Neuronal stem cell (in vitro differentiated cells): ENCODE measurements at regions not wholly inside any gene's neighbourhood (a gene's known extent, or its start where the extent isn't known, plus 50 kb on each side); places are given as distances from the start of the nearest gene placed in this dataset.

ENCODE experiments used
- DNase-seq: peaks from one replicate; pipeline ENCODE4 v3.0.0-alpha.2; 2013; ENCODE audit warnings: low spot score
- H2AFZ ChIP-seq: one replicate; pipeline ENCODE4 v1.6.1; 2013; ENCODE audit warnings: mild to moderate bottlenecking, low read length, inconsistent platforms
- H2AK5ac ChIP-seq: 2 replicates; pipeline ENCODE4 v1.6.1; 2013; ENCODE audit warnings: low read depth, mild to moderate bottlenecking, inconsistent platforms, low read length, moderate library complexity, mixed read lengths
- H2BK120ac ChIP-seq: 2 replicates; pipeline ENCODE4 v1.6.1; 2013; ENCODE audit warnings: low read depth, mild to moderate bottlenecking, inconsistent platforms, low read length, moderate library complexity, mixed read lengths
- H2BK12ac ChIP-seq: one replicate; pipeline ENCODE4 v1.6.1; 2013; ENCODE audit warnings: low read length, inconsistent platforms
- H2BK15ac ChIP-seq: 2 replicates; pipeline ENCODE4 v1.6.1; 2013; ENCODE audit warnings: mild to moderate bottlenecking, low read length, inconsistent platforms, mixed read lengths
- H2BK5ac ChIP-seq: one replicate; pipeline ENCODE4 v1.6.1; 2013; ENCODE audit warnings: inconsistent platforms, mild to moderate bottlenecking, low read length, moderate library complexity
- H3K14ac ChIP-seq: one replicate; pipeline ENCODE4 v1.6.1; 2013; ENCODE audit warnings: low read length, inconsistent platforms
- H3K18ac ChIP-seq: 2 replicates; pipeline ENCODE4 v1.6.1; 2013; ENCODE audit warnings: low read length, inconsistent platforms
- H3K23ac ChIP-seq: 2 replicates; pipeline ENCODE4 v1.6.1; 2013; ENCODE audit warnings: low read depth, mild to moderate bottlenecking, mixed read lengths, low read length, inconsistent platforms; ENCODE audit not compliant: poor library complexity
- H3K27ac ChIP-seq: replicated peaks from 3 replicates; pipeline ENCODE4 v1.5.1; 2013; ENCODE audit warnings: low read length, inconsistent platforms
- H3K27me3 ChIP-seq, 3 experiments: 2 replicates each; pipeline ENCODE4 v1.6.1; 2013; ENCODE audit warnings: low read length in 3 of 3, mild to moderate bottlenecking in 2 of 3, inconsistent platforms in 1 of 3, low read depth in 1 of 3, mixed read lengths in 1 of 3, moderate library complexity in 1 of 3; ENCODE audit not compliant: control insufficient read depth in 3 of 3, insufficient read depth in 3 of 3
- H3K36me3 ChIP-seq, 2 donors: replicated peaks in 1 of 2; 2 replicates each; pipeline ENCODE4 v1.6.1; 2013; ENCODE audit warnings: low read length in 2 of 2; ENCODE audit not compliant: control insufficient read depth in 2 of 2, insufficient read depth in 2 of 2
- H3K4ac ChIP-seq: 2 replicates; pipeline ENCODE4 v1.6.1; 2013; ENCODE audit warnings: inconsistent platforms, mild to moderate bottlenecking, low read length, moderate library complexity
- H3K4me1 ChIP-seq, 2 donors: 1 replicate in 1 of 2; 2 replicates in 1 of 2; pipeline ENCODE4 v1.6.1; 2013; ENCODE audit warnings: low read length in 2 of 2, low read depth in 1 of 2; ENCODE audit not compliant: control insufficient read depth in 2 of 2, insufficient read depth in 1 of 2
- H3K4me2 ChIP-seq: one replicate; pipeline ENCODE4 v1.6.1; 2013; ENCODE audit warnings: mild to moderate bottlenecking, low read length, inconsistent platforms; ENCODE audit not compliant: insufficient read depth, poor library complexity, severe bottlenecking
- H3K4me3 ChIP-seq, 2 donors: 2 replicates each; pipeline ENCODE4 v1.5.1; 2013; ENCODE audit warnings: low read length in 2 of 2, mild to moderate bottlenecking in 2 of 2, inconsistent platforms in 1 of 2, moderate library complexity in 1 of 2
- H3K79me1 ChIP-seq: one replicate; pipeline ENCODE4 v1.6.1; 2013; ENCODE audit warnings: low read depth, mild to moderate bottlenecking, inconsistent platforms, low read length, moderate library complexity
- H3K9ac ChIP-seq: one replicate; pipeline ENCODE4 v1.6.1; 2013; ENCODE audit warnings: mild to moderate bottlenecking, low read depth, low read length, inconsistent platforms; ENCODE audit not compliant: poor library complexity
- H3K9me3 ChIP-seq, 2 donors: replicated peaks in 1 of 2; 2 replicates each; pipeline versions ENCODE3 to v1.6.1; 2013; ENCODE audit warnings: low read length in 2 of 2, mild to moderate bottlenecking in 2 of 2, inconsistent platforms in 1 of 2, low read depth in 1 of 2, mixed read lengths in 1 of 2, moderate library complexity in 1 of 2; ENCODE audit not compliant: control insufficient read depth in 2 of 2, insufficient read depth in 1 of 2
- H4K8ac ChIP-seq: one replicate; pipeline ENCODE4 v1.6.1; 2013; ENCODE audit warnings: low read depth, mild to moderate bottlenecking, inconsistent platforms, low read length, moderate library complexity
- H4K91ac ChIP-seq: one replicate; pipeline ENCODE4 v1.6.1; 2013; ENCODE audit warnings: low read length, low read depth, mild to moderate bottlenecking, inconsistent platforms; ENCODE audit not compliant: poor library complexity
- WGBS, 2 donors: extraction: QIAGEN DNeasy Blood & Tissue Kit; methylation state at CpG; one replicate each; pipeline ENCODE4 v1.1.7; 2013; ENCODE audit warnings: missing lambda C conversion rate in 2 of 2, mixed read lengths in 1 of 2; ENCODE audit not compliant: insufficient read length in 2 of 2, insufficient replicate concordance in 1 of 2; ENCODE audit errors: extremely low coverage in 2 of 2; 5-methylcytosine and 5-hydroxymethylcytosine counted together

DNA sequence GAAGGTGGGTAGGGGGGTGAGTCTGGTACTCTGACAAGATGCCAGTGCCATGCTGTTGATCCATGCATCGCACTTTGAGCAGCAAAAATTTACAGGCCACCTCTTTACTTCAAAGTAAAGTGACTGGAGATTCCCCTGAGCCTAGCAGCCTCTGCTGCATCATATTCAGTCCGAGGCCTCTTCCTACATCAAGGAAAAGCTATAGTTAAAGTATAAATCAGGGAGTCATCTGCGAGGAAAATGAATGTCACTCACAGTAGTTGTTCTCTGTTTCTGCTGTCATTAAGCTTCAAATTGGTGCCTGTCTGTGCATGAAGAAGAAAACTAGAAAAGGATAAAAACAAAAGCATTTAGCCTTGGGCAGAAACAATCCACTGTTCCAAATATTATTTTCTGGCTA lies 706.2 kb downstream of the TBL1XR1 start:
- Histone ChIP-seq H4K91ac (no peak overlapping the region), H2AK5ac (no peak overlapping the region), H3K27ac (no peak overlapping the region), H2BK12ac (no peak overlapping the region), H3K18ac (no peak overlapping the region), H2BK15ac (no peak overlapping the region), H2AFZ (no peak overlapping the region), H2BK5ac (no peak overlapping the region), H3K79me1 (no peaks in the 10 kb centered on the region), H3K27me3 (no peaks in the 10 kb centered on the region), H4K8ac (no peak overlapping the region), H3K4me2 (no peak overlapping the region), H3K9me3 (no peaks in the 10 kb centered on the region), H3K4me3 (no peak overlapping the region), H2BK120ac (no peak overlapping the region), H3K14ac (no peak overlapping the region), H3K23ac (no peak overlapping the region), H3K36me3 (no peaks in the 10 kb centered on the region), H3K9ac (no peak overlapping the region), H3K4ac (no peak overlapping the region), H3K4me1 (no peaks in the 10 kb centered on the region)
- WGBS, 2 donors, result no CpG with 5 or more reads among the region's 3 CpGs
- DNase-seq, result no peak

DNA sequence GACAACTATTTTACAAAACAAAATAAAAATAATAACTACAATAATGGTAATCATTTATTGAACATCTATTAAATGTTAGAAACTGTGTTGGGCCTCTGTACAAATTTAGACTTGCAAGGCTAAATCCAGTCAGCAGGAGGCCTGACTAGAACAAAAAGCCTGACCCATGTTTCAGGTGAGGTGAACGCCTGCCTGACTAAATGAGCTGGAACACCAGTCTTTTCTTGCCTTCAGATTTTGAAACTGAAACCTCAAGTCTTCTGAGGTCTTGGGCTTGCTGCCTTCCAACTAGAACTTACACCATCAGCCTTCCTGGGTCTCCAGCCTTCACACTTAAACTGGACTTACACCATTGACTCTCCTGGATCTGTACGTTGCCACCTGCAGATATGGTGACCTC lies 706.9 kb downstream of the TBL1XR1 start:
- no peak overlapping the region for H3K14ac ChIP-seq
- H4K8ac ChIP-seq, result no peak overlapping the region
- H4K91ac ChIP-seq, result no peak overlapping the region
- no peaks in the 10 kb centered on the region for H3K79me1 ChIP-seq
- H3K4me1 ChIP-seq, result no peaks in the 10 kb centered on the region
- no peak overlapping the region for H3K4me3 ChIP-seq
- no peak overlapping the region for H3K27ac ChIP-seq
- H3K4me2 ChIP-seq, result no peak overlapping the region
- H3K36me3 ChIP-seq, result no peaks in the 10 kb centered on the region
- DNase-seq, result no peak
- no peak overlapping the region for H2AFZ ChIP-seq
- H3K27me3 ChIP-seq, result no peaks in the 10 kb centered on the region
- H2BK12ac ChIP-seq, result no peak overlapping the region
- no peak overlapping the region for H2BK15ac ChIP-seq
- H3K9me3 ChIP-seq, result no peaks in the 10 kb centered on the region
- H3K4ac ChIP-seq, result no peak overlapping the region
- H2BK120ac ChIP-seq, result no peak overlapping the region
- H3K23ac ChIP-seq, result no peak overlapping the region
- H3K18ac ChIP-seq, result no peak overlapping the region
- WGBS, 2 donors, result no CpG with 5 or more reads among the region's 2 CpGs
- no peak overlapping the region for H2AK5ac ChIP-seq
- H3K9ac ChIP-seq, result no peak overlapping the region
- no peak overlapping the region for H2BK5ac ChIP-seq

DNA sequence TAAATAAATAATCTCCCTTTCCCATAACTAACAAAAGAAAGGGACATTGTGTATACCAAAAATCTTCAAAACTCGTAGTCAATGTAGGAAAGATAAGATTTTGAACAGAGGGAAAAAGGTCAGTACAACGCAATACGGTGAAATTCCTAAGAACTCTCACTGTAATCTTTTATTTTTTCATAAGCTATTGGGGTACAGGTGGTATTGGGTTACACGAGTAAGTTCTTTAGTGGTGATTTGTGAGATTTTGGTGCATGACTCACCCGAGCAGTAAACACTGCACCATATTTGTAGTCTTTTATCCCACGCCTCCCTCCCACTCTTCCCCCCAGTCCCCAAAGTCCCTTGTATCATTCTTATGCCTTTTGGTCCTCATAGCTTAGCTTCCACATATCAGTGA lies 718.0 kb downstream of the TBL1XR1 start:
- H3K9me3 ChIP-seq, result no peaks in the 10 kb centered on the region
- no peak overlapping the region for H3K27ac ChIP-seq
- no peak overlapping the region for H3K23ac ChIP-seq

GRCh38 chr3:176469694-176470205 lies 727.5 kb downstream of the TBL1XR1 start:
- H3K23ac ChIP-seq, result no peak overlapping the region
- no peaks in the 10 kb centered on the region for H3K79me1 ChIP-seq
- H3K4ac ChIP-seq, result no peak overlapping the region
- H2BK12ac ChIP-seq, result no peak overlapping the region
- no peak overlapping the region for H3K18ac ChIP-seq
- H3K27me3 ChIP-seq, result no peaks in the 10 kb centered on the region
- H3K4me1 ChIP-seq, result no peaks in the 10 kb centered on the region
- no peak overlapping the region for H2BK15ac ChIP-seq
- WGBS, 2 donors, result no CpG with 5 or more reads among the region's 6 CpGs
- no peak overlapping the region for H3K14ac ChIP-seq
- H2BK120ac ChIP-seq, result no peak overlapping the region
- H3K36me3 ChIP-seq, result no peaks in the 10 kb centered on the region
- H2AK5ac ChIP-seq, result no peak overlapping the region
- H4K91ac ChIP-seq, result no peak overlapping the region
- no peak overlapping the region for H3K9ac ChIP-seq
- no peak overlapping the region for H3K27ac ChIP-seq
- no peak for DNase-seq
- no peak overlapping the region for H2AFZ ChIP-seq
- H3K4me2 ChIP-seq, result no peak overlapping the region
- H3K4me3 ChIP-seq, result no peak overlapping the region
- no peaks in the 10 kb centered on the region for H3K9me3 ChIP-seq
- H2BK5ac ChIP-seq, result no peak overlapping the region
- no peak overlapping the region for H4K8ac ChIP-seq

More for the DNA sequence above, 718.0 kb downstream of the TBL1XR1 start:
- no peak for DNase-seq
- Histone ChIP-seq H3K4me2 (no peak overlapping the region), H3K4me3 (no peak overlapping the region), H3K4me1 (no peaks in the 10 kb centered on the region), H2AK5ac (no peak overlapping the region), H3K36me3 (no peaks in the 10 kb centered on the region), H3K79me1 (no peaks in the 10 kb centered on the region), H3K27me3 (no peaks in the 10 kb centered on the region), H3K4ac (no peak overlapping the region), H2BK120ac (no peak overlapping the region), H2BK15ac (no peak overlapping the region), H3K9ac (no peak overlapping the region), H4K8ac (no peak overlapping the region), H2AFZ (no peak overlapping the region), H4K91ac (no peak overlapping the region), H2BK12ac (no peak overlapping the region), H2BK5ac (no peak overlapping the region), H3K14ac (no peak overlapping the region), H3K18ac (no peak overlapping the region)
- no CpG with 5 or more reads among the region's 6 CpGs for WGBS, 2 donors
